Keratinocyte (primary cell): ENCODE measurements at regions not wholly inside any gene's neighbourhood (a gene's known extent, or its start where the extent isn't known, plus 50 kb on each side); places are given as distances from the start of the nearest gene placed in this dataset.
"Not testable (repeated sequence)": the region's sequence is repeated elsewhere in the genome, so short reads cannot be mapped to it uniquely, and the experiment has no call there.

Experiments used
- DNase-seq: peaks from one replicate; pipeline ENCODE4 v3.0.0-alpha.2; 2011; ENCODE audit warnings: low read depth, missing footprints, low spot score
- FAIRE-seq: peaks from 2 replicates; lab custom pipeline; 2011; peaks lifted over from hg19 to GRCh38; lab: Jason Lieb, UNC
- H2AFZ ChIP-seq: 2 replicates; pipeline ENCODE4 v1.6.0; 2012; ENCODE audit warnings: low read length, control low read depth, inconsistent platforms; ENCODE audit not compliant: control insufficient read depth
- H3K27ac ChIP-seq: 2 replicates; pipeline ENCODE4 v1.5.1; 2011; ENCODE audit warnings: low read length; ENCODE audit not compliant: control insufficient read depth, insufficient read depth
- H3K27me3 ChIP-seq: 3 replicates; pipeline ENCODE4 v1.6.0; 2011; ENCODE audit warnings: low read length; ENCODE audit not compliant: control insufficient read depth, insufficient read depth; ENCODE audit errors: extremely low read depth
- H3K36me3 ChIP-seq, 2 experiments: 2 replicates in 1 of 2; 3 replicates in 1 of 2; pipeline ENCODE4 v1.5.1; 2011; ENCODE audit warnings: low read length in 2 of 2, mild to moderate bottlenecking in 1 of 2; ENCODE audit not compliant: control insufficient read depth in 2 of 2, insufficient read depth in 2 of 2; ENCODE audit errors: extremely low read depth in 1 of 2
- H3K4me1 ChIP-seq: 3 replicates; pipeline ENCODE4 v1.5.1; 2011; ENCODE audit warnings: low read length; ENCODE audit not compliant: control insufficient read depth, insufficient read depth; ENCODE audit errors: extremely low read depth
- H3K4me2 ChIP-seq: 3 replicates; pipeline ENCODE4 v1.6.0; 2011; ENCODE audit warnings: low read depth, low read length; ENCODE audit not compliant: control insufficient read depth, insufficient read depth; ENCODE audit errors: extremely low read depth
- H3K4me3 ChIP-seq, 3 experiments: fragments of 200-600 bp in 1 of 3; sonication (generic) in 1 of 3; 2 replicates in 2 of 3; 3 replicates in 1 of 3; pipeline ENCODE4 v1.5.1; 2011 to 2016; ENCODE audit warnings: low read length in 3 of 3, mild to moderate bottlenecking in 3 of 3, control low read depth in 2 of 3, inconsistent platforms in 1 of 3, low read depth in 1 of 3, mixed read lengths in 1 of 3, mixed run types in 1 of 3, moderate library complexity in 1 of 3; ENCODE audit not compliant: control insufficient read depth in 2 of 3, insufficient read depth in 2 of 3; ENCODE audit errors: extremely low read depth in 1 of 3
- H3K79me2 ChIP-seq: 2 replicates; pipeline ENCODE4 v1.6.0; 2012; ENCODE audit warnings: low read length; ENCODE audit not compliant: control insufficient read depth, insufficient read depth
- H3K9ac ChIP-seq: 3 replicates; pipeline ENCODE4 v1.6.0; 2011; ENCODE audit warnings: low read length; ENCODE audit not compliant: control insufficient read depth, insufficient read depth; ENCODE audit errors: extremely low read depth
- H3K9me1 ChIP-seq: 3 replicates; pipeline ENCODE4 v1.6.0; 2011; ENCODE audit warnings: low read length; ENCODE audit not compliant: control insufficient read depth, insufficient read depth; ENCODE audit errors: extremely low read depth
- H3K9me3 ChIP-seq: 2 replicates; pipeline ENCODE4 v1.5.1; 2012; ENCODE audit warnings: low read depth, low read length; ENCODE audit not compliant: control insufficient read depth
- H4K20me1 ChIP-seq: 3 replicates; pipeline ENCODE4 v1.6.0; 2011; ENCODE audit warnings: low read length; ENCODE audit not compliant: control insufficient read depth, insufficient read depth; ENCODE audit errors: extremely low read depth
- EZH2 ChIP-seq: IDR thresholded peaks from one replicate; pipeline ENCODE4 v1.6.1; 2012; ENCODE audit warnings: inconsistent platforms, mild to moderate bottlenecking, low read length, moderate library complexity
- dilution Hi-C: fragments of 300-500 bp; cut with MboI; formaldehyde crosslinking; loops from one replicate; pipeline ENCODE4 v1.7.0; 2020; ENCODE audit warnings: low sequenced_read_pairs; ENCODE audit not compliant: extremely low pct_ligation_motif_present
- TF ChIP-seq, protein P1 (sequence below), 3 experiments: IDR thresholded peaks in 1 of 3; conservative IDR thresholded peaks in 1 of 3; optimal IDR thresholded peaks in 1 of 3; 2 replicates in 2 of 3; 3 replicates in 1 of 3; pipeline versions ENCODE3 to v1.5.1; 2011; ENCODE audit warnings: low read length in 3 of 3, mild to moderate bottlenecking in 3 of 3, moderate library complexity in 2 of 3, control low read depth in 1 of 3, inconsistent platforms in 1 of 3; ENCODE audit not compliant: insufficient read depth in 2 of 3; ENCODE audit errors: extremely low read depth in 1 of 3

DNA sequence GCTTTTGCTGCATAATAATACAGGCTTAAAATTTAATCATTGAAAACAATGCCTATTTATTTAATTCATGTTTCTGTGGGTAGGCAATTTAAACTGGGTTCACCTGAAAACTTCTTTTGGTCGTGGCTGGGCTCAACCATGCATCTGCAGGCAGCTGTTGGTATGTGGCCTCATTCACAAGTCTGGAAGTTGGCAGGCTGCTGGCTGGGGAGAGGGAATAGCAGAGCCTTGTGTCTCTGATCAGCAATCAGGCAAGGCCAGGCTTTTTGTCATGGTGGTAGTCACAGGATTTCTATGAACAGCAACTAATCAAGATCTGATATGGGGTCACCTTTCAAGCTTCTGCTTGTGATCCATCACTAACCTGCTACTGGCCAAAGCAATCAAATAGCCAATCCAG is 130.1 kb upstream of the KCNJ3 start:
- no peak overlapping the region for H3K9ac ChIP-seq
- H3K4me1 ChIP-seq = no peaks in the 10 kb centered on the region
- H3K36me3 ChIP-seq = no peaks in the 10 kb centered on the region
- H3K27ac ChIP-seq = no peak overlapping the region
- H3K79me2 ChIP-seq = no peaks in the 10 kb centered on the region
- no peak overlapping the region for H3K4me2 ChIP-seq
- H3K27me3 ChIP-seq = no peaks in the 10 kb centered on the region
- DNase-seq (no peak), FAIRE-seq (no peak)
- dilution Hi-C loops = no loop called here
- H3K4me3 ChIP-seq = no peak overlapping the region
- no peak overlapping the region for H2AFZ ChIP-seq
- TF ChIP-seq, protein P1, sequence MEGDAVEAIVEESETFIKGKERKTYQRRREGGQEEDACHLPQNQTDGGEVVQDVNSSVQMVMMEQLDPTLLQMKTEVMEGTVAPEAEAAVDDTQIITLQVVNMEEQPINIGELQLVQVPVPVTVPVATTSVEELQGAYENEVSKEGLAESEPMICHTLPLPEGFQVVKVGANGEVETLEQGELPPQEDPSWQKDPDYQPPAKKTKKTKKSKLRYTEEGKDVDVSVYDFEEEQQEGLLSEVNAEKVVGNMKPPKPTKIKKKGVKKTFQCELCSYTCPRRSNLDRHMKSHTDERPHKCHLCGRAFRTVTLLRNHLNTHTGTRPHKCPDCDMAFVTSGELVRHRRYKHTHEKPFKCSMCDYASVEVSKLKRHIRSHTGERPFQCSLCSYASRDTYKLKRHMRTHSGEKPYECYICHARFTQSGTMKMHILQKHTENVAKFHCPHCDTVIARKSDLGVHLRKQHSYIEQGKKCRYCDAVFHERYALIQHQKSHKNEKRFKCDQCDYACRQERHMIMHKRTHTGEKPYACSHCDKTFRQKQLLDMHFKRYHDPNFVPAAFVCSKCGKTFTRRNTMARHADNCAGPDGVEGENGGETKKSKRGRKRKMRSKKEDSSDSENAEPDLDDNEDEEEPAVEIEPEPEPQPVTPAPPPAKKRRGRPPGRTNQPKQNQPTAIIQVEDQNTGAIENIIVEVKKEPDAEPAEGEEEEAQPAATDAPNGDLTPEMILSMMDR (optimal IDR thresholded peaks at IDR 0.05 in 1 of 3, IDR thresholded peaks at IDR 0.05 in 1 of 3, conservative IDR thresholded peaks at IDR 0.05 in 1 of 3; ENCODE audit: extremely low read depth in 1 of 3, insufficient read depth in 2 of 3, low read length in 3 of 3) = no peak
- no peak for TF ChIP-seq EZH2
- H3K9me3 ChIP-seq = no peaks in the 10 kb centered on the region
- no peaks in the 10 kb centered on the region for H4K20me1 ChIP-seq
- H3K9me1 ChIP-seq = no peaks in the 10 kb centered on the region

DNA sequence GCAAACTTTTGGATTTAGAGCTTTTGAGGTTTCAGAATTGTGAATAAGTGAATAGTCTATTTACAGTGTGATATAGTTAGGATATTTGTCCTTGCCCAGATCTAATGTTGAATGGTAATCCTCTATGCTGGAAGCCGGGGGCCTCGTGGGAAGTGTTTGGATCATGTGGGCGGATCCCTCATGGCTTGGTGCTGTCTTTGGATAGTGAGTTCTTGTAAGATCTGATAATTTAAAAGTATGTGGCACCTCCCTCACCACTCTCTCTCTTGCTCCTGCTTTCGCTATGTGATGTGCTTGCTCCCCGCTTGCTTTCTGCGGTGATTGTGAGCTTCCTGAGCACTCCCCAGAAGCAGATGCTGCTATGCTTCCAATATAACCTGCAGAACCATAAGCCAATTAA is 128.0 kb upstream of the KCNJ3 start:
- H3K27me3 ChIP-seq = no peaks in the 10 kb centered on the region
- H3K4me1 ChIP-seq = no peaks in the 10 kb centered on the region
- no peaks in the 10 kb centered on the region for H3K9me1 ChIP-seq
- no peaks in the 10 kb centered on the region for H3K36me3 ChIP-seq
- no peaks in the 10 kb centered on the region for H3K9me3 ChIP-seq
- FAIRE-seq (no peak), DNase-seq (no peak)
- H3K79me2 ChIP-seq = no peaks in the 10 kb centered on the region
- dilution Hi-C loops = no loop called here
- H3K27ac ChIP-seq = no peak overlapping the region
- H3K4me2 ChIP-seq = no peak overlapping the region
- TF ChIP-seq, protein P1 (optimal IDR thresholded peaks at IDR 0.05 in 1 of 3, IDR thresholded peaks at IDR 0.05 in 1 of 3, conservative IDR thresholded peaks at IDR 0.05 in 1 of 3; ENCODE audit: extremely low read depth in 1 of 3, insufficient read depth in 2 of 3, low read length in 3 of 3) = no peak
- no peak for TF ChIP-seq EZH2
- no peak overlapping the region for H3K4me3 ChIP-seq
- H3K9ac ChIP-seq = no peak overlapping the region
- no peaks in the 10 kb centered on the region for H4K20me1 ChIP-seq
- no peak overlapping the region for H2AFZ ChIP-seq

DNA sequence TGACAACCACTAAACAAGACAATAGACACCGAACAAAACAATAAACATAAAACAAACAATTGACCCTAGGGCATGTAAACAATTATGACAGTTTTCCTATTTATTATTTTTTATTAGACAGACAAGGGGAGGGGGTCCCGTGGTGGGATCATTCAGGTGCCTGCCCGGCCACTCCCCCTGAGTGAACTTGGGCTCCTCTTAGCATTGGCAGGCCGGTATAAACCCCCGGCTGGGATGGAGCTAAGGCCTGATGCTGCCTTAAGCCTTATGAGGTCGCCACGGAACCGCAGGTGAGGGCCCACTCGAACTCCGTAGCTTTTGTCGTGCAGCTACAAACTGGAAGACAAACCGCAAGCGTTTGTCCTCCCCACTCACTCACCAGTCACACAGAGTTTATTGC is 121.8 kb upstream of the KCNJ3 start:
- H3K4me1 ChIP-seq, H3K9me3 ChIP-seq, H3K36me3 ChIP-seq, H3K27me3 ChIP-seq, H3K9ac ChIP-seq, H3K79me2 ChIP-seq, H3K4me2 ChIP-seq, FAIRE-seq, H3K9me1 ChIP-seq, dilution Hi-C loops, H4K20me1 ChIP-seq, H2AFZ ChIP-seq, DNase-seq, H3K4me3 ChIP-seq, H3K27ac ChIP-seq: not testable (repeated sequence)
